ENCODE measurements at regions not wholly inside any gene's neighbourhood (a gene's known extent, or its start where the extent isn't known, plus 50 kb on each side); places are given as distances from the start of the nearest gene placed in this dataset.

DNA sequence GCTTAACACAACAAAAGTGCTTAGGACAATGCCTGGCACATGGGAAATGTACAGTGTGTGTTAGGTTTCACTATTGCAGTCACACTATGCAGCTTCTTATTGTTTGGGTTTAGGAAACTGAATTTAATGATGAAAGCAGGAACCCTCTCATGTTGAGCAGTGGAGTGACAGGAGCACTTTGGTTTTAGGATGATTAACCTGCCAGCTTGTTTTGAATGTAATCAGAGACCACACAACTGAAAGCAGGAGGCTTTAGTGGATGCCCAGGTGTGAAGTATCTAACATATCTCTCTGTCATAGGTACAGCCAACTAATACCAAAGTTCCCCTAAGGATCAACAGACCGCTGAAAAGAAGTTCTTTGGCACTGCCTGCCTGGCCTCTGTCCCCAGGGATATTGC is 406.9 kb upstream of the USP24 start:
- TF ChIP-seq, protein P1, sequence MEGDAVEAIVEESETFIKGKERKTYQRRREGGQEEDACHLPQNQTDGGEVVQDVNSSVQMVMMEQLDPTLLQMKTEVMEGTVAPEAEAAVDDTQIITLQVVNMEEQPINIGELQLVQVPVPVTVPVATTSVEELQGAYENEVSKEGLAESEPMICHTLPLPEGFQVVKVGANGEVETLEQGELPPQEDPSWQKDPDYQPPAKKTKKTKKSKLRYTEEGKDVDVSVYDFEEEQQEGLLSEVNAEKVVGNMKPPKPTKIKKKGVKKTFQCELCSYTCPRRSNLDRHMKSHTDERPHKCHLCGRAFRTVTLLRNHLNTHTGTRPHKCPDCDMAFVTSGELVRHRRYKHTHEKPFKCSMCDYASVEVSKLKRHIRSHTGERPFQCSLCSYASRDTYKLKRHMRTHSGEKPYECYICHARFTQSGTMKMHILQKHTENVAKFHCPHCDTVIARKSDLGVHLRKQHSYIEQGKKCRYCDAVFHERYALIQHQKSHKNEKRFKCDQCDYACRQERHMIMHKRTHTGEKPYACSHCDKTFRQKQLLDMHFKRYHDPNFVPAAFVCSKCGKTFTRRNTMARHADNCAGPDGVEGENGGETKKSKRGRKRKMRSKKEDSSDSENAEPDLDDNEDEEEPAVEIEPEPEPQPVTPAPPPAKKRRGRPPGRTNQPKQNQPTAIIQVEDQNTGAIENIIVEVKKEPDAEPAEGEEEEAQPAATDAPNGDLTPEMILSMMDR (conservative IDR thresholded peaks at IDR 0.05 in 1 of 2, IDR thresholded peaks at IDR 0.05 in 1 of 2; ENCODE audit: extremely low read depth in 1 of 2, insufficient read depth in 1 of 2, low read depth in 1 of 2, low read length in 2 of 2): no peak
- no peak for TF ChIP-seq EZH2 (IDR thresholded peaks at IDR 0.05; ENCODE audit: borderline replicate concordance, low read length)

All from mammary epithelial cell (primary cell).